IMR-90 (cell line): ENCODE measurements at regions not wholly inside any gene's neighbourhood (a gene's known extent, or its start where the extent isn't known, plus 50 kb on each side); places are given as distances from the start of the nearest gene placed in this dataset.

Source experiments
- ATAC-seq: fragments of 200-7000 bp; cut with Tn5 transposase; 2 replicates; pipeline ENCODE4 v1.9.1; 2020; ENCODE audit warnings: low read depth, mild to moderate bottlenecking, moderate library complexity
- BruUV-seq: library from RNA; stranded (reverse); fragments of 400-500 nt; replicated peaks from 2 replicates; lab custom pipeline; 2021; lab: Mats Ljungman, UMichigan
- CTCF ChIA-PET: fragments of 300-600 bp; formaldehyde crosslinking; extraction: SDS; loops from one replicate; lab custom pipeline; 2021; ENCODE audit warnings: antibody characterized with exemption; lab: Yijun Ruan, JAX
- POLR2A ChIA-PET: fragments of 300-600 bp; sonication (Branson Sonifier 250); formaldehyde crosslinking; loops from one replicate; lab custom pipeline; 2022; ENCODE audit warnings: antibody characterized with exemption; ENCODE audit not compliant: unreplicated experiment; lab: Charles Lee
- DNase-seq: peaks from one replicate; pipeline ENCODE4 v3.0.0; 2013
- H2AFZ ChIP-seq: replicated peaks from 2 replicates; pipeline ENCODE3; 2013; ENCODE audit warnings: low read length, mild to moderate bottlenecking; ENCODE audit not compliant: poor library complexity
- H2AK5ac ChIP-seq: 2 replicates; pipeline ENCODE4 v1.6.1; 2013; ENCODE audit warnings: low read depth, low read length, inconsistent platforms
- H2AK9ac ChIP-seq: replicated peaks from 2 replicates; pipeline ENCODE3; 2013; ENCODE audit warnings: mild to moderate bottlenecking, low read depth, low read length, moderate library complexity; ENCODE audit not compliant: poor library complexity
- H2BK120ac ChIP-seq: 2 replicates; pipeline ENCODE4 v1.6.1; 2013; ENCODE audit warnings: low read depth, low read length, inconsistent platforms
- H2BK15ac ChIP-seq: 3 replicates; pipeline ENCODE4 v1.6.1; 2013; ENCODE audit warnings: low read depth, low read length, inconsistent platforms
- H2BK20ac ChIP-seq: 2 replicates; pipeline ENCODE4 v1.6.1; 2013; ENCODE audit warnings: low read depth, mild to moderate bottlenecking, inconsistent platforms, low read length, moderate library complexity
- H2BK5ac ChIP-seq: 2 replicates; pipeline ENCODE4 v1.6.1; 2013; ENCODE audit warnings: mild to moderate bottlenecking, low read depth, low read length, inconsistent platforms; ENCODE audit not compliant: poor library complexity, severe bottlenecking
- H3K14ac ChIP-seq: replicated peaks from 2 replicates; pipeline ENCODE4 v1.6.1; 2013; ENCODE audit warnings: low read depth, low read length, inconsistent platforms
- H3K18ac ChIP-seq: 2 replicates; pipeline ENCODE4 v1.6.1; 2013; ENCODE audit warnings: low read depth, low read length, control low read depth
- H3K23ac ChIP-seq: 2 replicates; pipeline ENCODE4 v1.6.1; 2013; ENCODE audit warnings: low read depth, low read length, inconsistent platforms
- H3K27ac ChIP-seq: 2 replicates; pipeline ENCODE4 v1.5.1; 2013; ENCODE audit warnings: mild to moderate bottlenecking, control low read depth, low read length; ENCODE audit not compliant: insufficient read depth
- H3K27me3 ChIP-seq: 2 replicates; pipeline ENCODE4 v1.6.1; 2013; ENCODE audit warnings: low read length; ENCODE audit not compliant: control insufficient read depth, insufficient read depth
- H3K36me3 ChIP-seq: 2 replicates; pipeline ENCODE4 v1.6.1; 2013; ENCODE audit warnings: low read length, mixed read lengths; ENCODE audit not compliant: control insufficient read depth, insufficient read depth
- H3K4ac ChIP-seq: 2 replicates; pipeline ENCODE4 v1.6.1; 2013; ENCODE audit warnings: low read depth, low read length, inconsistent platforms
- H3K4me1 ChIP-seq: 2 replicates; pipeline ENCODE4 v1.6.1; 2013; ENCODE audit warnings: low read length, mixed read lengths; ENCODE audit not compliant: control insufficient read depth, insufficient read depth
- H3K4me2 ChIP-seq: 2 replicates; pipeline ENCODE4 v1.6.1; 2013; ENCODE audit warnings: low read depth, mild to moderate bottlenecking, control low read depth, low read length, moderate library complexity
- H3K4me3 ChIP-seq: 2 replicates; pipeline ENCODE4 v1.5.1; 2013; ENCODE audit warnings: low read depth, mild to moderate bottlenecking, control low read depth, low read length, moderate library complexity; ENCODE audit not compliant: insufficient read depth
- H3K56ac ChIP-seq: 2 replicates; pipeline ENCODE4 v1.6.1; 2013; ENCODE audit warnings: low read length, inconsistent platforms; ENCODE audit not compliant: insufficient read depth; ENCODE audit errors: extremely low read depth
- H3K79me1 ChIP-seq, 2 experiments: 2 replicates each; pipeline ENCODE4 v1.6.1; 2013; ENCODE audit warnings: low read length in 2 of 2, inconsistent platforms in 1 of 2, low read depth in 1 of 2
- H3K9ac ChIP-seq: 2 replicates; pipeline ENCODE4 v1.6.1; 2013; ENCODE audit warnings: low read depth, low read length, control low read depth
- H3K9me1 ChIP-seq: 2 replicates; pipeline ENCODE4 v1.6.1; 2013; ENCODE audit warnings: low read length, inconsistent platforms; ENCODE audit not compliant: insufficient read depth
- H3K9me3 ChIP-seq: 2 replicates; pipeline ENCODE4 v1.6.1; 2013; ENCODE audit warnings: low read length; ENCODE audit not compliant: control insufficient read depth, insufficient read depth
- H4K20me1 ChIP-seq: 2 replicates; pipeline ENCODE4 v1.6.1; 2013; ENCODE audit warnings: low read length, inconsistent platforms; ENCODE audit not compliant: insufficient read depth
- H4K5ac ChIP-seq: 2 replicates; pipeline ENCODE4 v1.6.1; 2013; ENCODE audit warnings: mild to moderate bottlenecking, low read depth, low read length, control low read depth
- H4K8ac ChIP-seq, 2 experiments: 2 replicates each; pipeline ENCODE4 v1.6.1; 2013; ENCODE audit warnings: low read depth in 2 of 2, low read length in 2 of 2, control low read depth in 1 of 2, inconsistent platforms in 1 of 2
- H4K91ac ChIP-seq: 2 replicates; pipeline ENCODE4 v1.6.1; 2013; ENCODE audit warnings: low read depth, low read length, inconsistent platforms; ENCODE audit not compliant: insufficient read depth
- BHLHE40 ChIP-seq: fragments of 150-350 bp; IDR thresholded peaks from 2 replicates; pipeline ENCODE4 v1.6.1; 2016; ENCODE audit warnings: mild to moderate bottlenecking, low read depth, low read length
- CHD1 ChIP-seq: IDR thresholded peaks from 2 replicates; pipeline ENCODE4 v1.6.1; 2012; ENCODE audit warnings: low read depth, low read length, improper control_type of control experiment
- MAFK ChIP-seq: IDR thresholded peaks from 2 replicates; pipeline ENCODE4 v1.6.1; 2012; ENCODE audit warnings: low read depth, low read length, improper control_type of control experiment
- MAZ ChIP-seq: IDR thresholded peaks from 2 replicates; pipeline ENCODE4 v1.6.1; 2012; ENCODE audit warnings: low read depth, mild to moderate bottlenecking, low read length, improper control_type of control experiment, moderate library complexity, borderline replicate concordance
- MXI1 ChIP-seq: IDR thresholded peaks from 2 replicates; pipeline ENCODE4 v1.6.1; 2012; ENCODE audit warnings: low read depth, mild to moderate bottlenecking, low read length, moderate library complexity, borderline replicate concordance
- NFE2L2 ChIP-seq: fragments of 150-350 bp; IDR thresholded peaks from 2 replicates; pipeline ENCODE4 v1.6.1; 2016; ENCODE audit warnings: low read depth, mild to moderate bottlenecking, low read length
- RAD21 ChIP-seq: IDR thresholded peaks from 2 replicates; pipeline ENCODE4 v1.6.1; 2012; ENCODE audit warnings: low read length, improper control_type of control experiment
- RCOR1 ChIP-seq: IDR thresholded peaks from 2 replicates; pipeline ENCODE4 v1.6.1; 2012; ENCODE audit warnings: mild to moderate bottlenecking, low read length, improper control_type of control experiment; ENCODE audit not compliant: insufficient replicate concordance
- RFX5 ChIP-seq: IDR thresholded peaks from 2 replicates; pipeline ENCODE4 v1.8.0; 2012; ENCODE audit warnings: low read depth, mild to moderate bottlenecking, low read length, moderate library complexity
- SMC3 ChIP-seq: fragments of 150-350 bp; IDR thresholded peaks from 2 replicates; pipeline ENCODE4 v1.6.1; 2016; ENCODE audit warnings: low read depth, mild to moderate bottlenecking, antibody characterized with exemption, low read length, moderate library complexity
- USF2 ChIP-seq: fragments of 150-350 bp; IDR thresholded peaks from 2 replicates; pipeline ENCODE4 v1.6.1; 2017; ENCODE audit warnings: mild to moderate bottlenecking, antibody characterized with exemption, low read length, low read depth
- whole genome bisulfite sequencing, 2 experiments: methylation state at CpG; one replicate each; pipeline versions ENCODE4 v1.1.5 to v1.1.7; 2013; ENCODE audit warnings: missing lambda C conversion rate in 2 of 2; ENCODE audit not compliant: insufficient read length in 1 of 2; ENCODE audit errors: extremely low coverage in 2 of 2; 5-methylcytosine and 5-hydroxymethylcytosine counted together
- dilution Hi-C: fragments of 300-500 bp; cut with HindIII; formaldehyde crosslinking; loops from one replicate; pipeline ENCODE4 v1.14.3; 2018; ENCODE audit warnings: low sequenced_read_pairs; ENCODE audit not compliant: unreplicated experiment
- in situ Hi-C: fragments of 300-500 bp; cut with MboI; formaldehyde crosslinking; loops from 3 replicates; pipeline ENCODE4 v1.14.3; 2019; ENCODE audit warnings: low sequenced_read_pairs, inconsistent platforms, mixed read lengths
- intact Hi-C: fragments of 100-400 bp; cut with micrococcal nuclease; formaldehyde crosslinking; loops from 2 replicates; pipeline ENCODE4 v1.10.0; 2022

DNA sequence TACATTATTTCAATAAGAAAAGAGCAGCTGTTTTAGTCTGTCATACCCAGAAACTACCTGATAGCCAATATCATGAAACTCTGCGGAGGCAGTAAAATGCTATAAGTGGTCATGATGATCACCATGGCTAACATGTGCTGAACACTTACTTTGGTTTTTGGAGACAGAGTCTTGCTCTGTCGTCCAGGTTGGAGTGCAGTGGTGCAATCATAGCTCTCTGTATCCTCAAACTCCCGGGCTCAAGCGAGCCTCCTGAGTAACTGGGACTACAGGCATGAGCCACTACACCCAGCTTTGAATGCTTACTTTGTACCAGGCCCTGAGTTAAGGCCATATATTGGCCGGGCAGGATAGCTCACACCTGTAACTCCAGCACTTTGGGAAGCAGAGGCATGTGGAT lies 101.2 kb upstream of the DHX40 start:
- POLR2A ChIA-PET, result no interaction called here
- Histone ChIP-seq H3K56ac (no peak overlapping the region), H2BK15ac (no peak overlapping the region), H3K18ac (no peak overlapping the region), H2AK9ac (no peak overlapping the region), H3K27ac (no peak overlapping the region), H3K4ac (no peak overlapping the region), H3K4me3 (no peak overlapping the region), H3K4me2 (no peak overlapping the region), H4K5ac (no peak overlapping the region), H3K9me1 (no peaks in the 10 kb centered on the region; the same call in 1 of the 2 replicates), H3K23ac (no peak overlapping the region), H2BK120ac (no peak overlapping the region), H3K9me3 (no peaks in the 10 kb centered on the region), H2BK5ac (no peak overlapping the region), H3K9ac (no peak overlapping the region), H3K27me3 (peaks cover 12% of the 10 kb centered on the region), H2BK20ac (no peak overlapping the region), H2AFZ (no peak overlapping the region), H2AK5ac (no peak overlapping the region), H3K36me3 (no peaks in the 10 kb centered on the region), H4K91ac (no peak overlapping the region), H3K79me1 (no peaks in the 10 kb centered on the region), H4K20me1 (no peaks in the 10 kb centered on the region), H3K14ac (no peak overlapping the region), H3K4me1 (no peaks in the 10 kb centered on the region), H4K8ac (no peak overlapping the region)
- WGBS, 2 experiments, result 60% methylated on average over 3 of the region's 5 CpGs; no CpG with 5 or more reads in 1 of the 2 experiments
- TF ChIP-seq SMC3, result no peak
- TF ChIP-seq MAFK, result no peak
- no peak for TF ChIP-seq BHLHE40
- TF ChIP-seq RAD21, result no peak
- no peak for TF ChIP-seq MXI1
- TF ChIP-seq CHD1, result no peak
- TF ChIP-seq NFE2L2, result no peak
- no peak for TF ChIP-seq RCOR1
- TF ChIP-seq MAZ, result no peak
- no peak for TF ChIP-seq USF2
- TF ChIP-seq RFX5, result no peak
- dilution Hi-C loops, result no loop called here
- CTCF ChIA-PET, result interaction anchor here (0.5 to 0.6 kb wide), 2 partner anchors 230 to 526 kb away, joined by 3 read pairs; no protein-coding TSS in a partner anchor
- no TSS peak for BruUV-seq
- in situ Hi-C loops, result no loop called here
- no peak for ATAC-seq
- intact Hi-C loops, result no loop called here
- no peak for DNase-seq
